ENCODE measurements at regions not wholly inside any gene's neighbourhood (a gene's known extent, or its start where the extent isn't known, plus 50 kb on each side); places are given as distances from the start of the nearest gene placed in this dataset.
A peak's percentile ranks its signal among the peaks of the same experiment; 100 is the strongest.

- DNase-seq, result no peak
Observed at GRCh38 chr5:39863926-39864552, 439.3 kb upstream of the DAB2 start.

- DNase-seq, result peak; percentile 54
Observed at GRCh38 chr5:39857041-39857440, 432.3 kb upstream of the DAB2 start.

- DNase-seq, result no peak
Observed at GRCh38 chr5:39854771-39855410, 430.1 kb upstream of the DAB2 start.

- no peak for DNase-seq
Observed at GRCh38 chr5:39850291-39850690, 425.5 kb upstream of the DAB2 start.

GRCh38 chr5:39846144-39846543 lies 421.4 kb upstream of the DAB2 start:
- DNase-seq, result no peak

GRCh38 chr5:39843767-39844166 lies 419.0 kb upstream of the DAB2 start:
- DNase-seq, result no peak

- no peak for DNase-seq
Observed at GRCh38 chr5:39835371-39835770, 410.6 kb upstream of the DAB2 start.

GRCh38 chr5:39829441-39829840 lies 404.7 kb upstream of the DAB2 start:
- no peak for DNase-seq

GRCh38 chr5:39826051-39826450 lies 401.3 kb upstream of the DAB2 start:
- no peak for DNase-seq

GRCh38 chr5:39825301-39825700 lies 400.5 kb upstream of the DAB2 start:
- DNase-seq, result no peak

- DNase-seq, result no peak
Observed at GRCh38 chr5:39822020-39822419, 397.2 kb upstream of the DAB2 start.

- no peak for DNase-seq
Observed at GRCh38 chr5:39816866-39817265, 392.1 kb upstream of the DAB2 start.

GRCh38 chr5:39816156-39816845 lies 391.5 kb upstream of the DAB2 start:
- no peak for DNase-seq

- DNase-seq, result no peak
Observed at GRCh38 chr5:39815711-39816110, 390.9 kb upstream of the DAB2 start.

GRCh38 chr5:39811381-39811780 lies 386.6 kb upstream of the DAB2 start:
- no peak for DNase-seq

- DNase-seq, result no peak
Observed at GRCh38 chr5:39808656-39809055, 383.9 kb upstream of the DAB2 start.

GRCh38 chr5:39801306-39801705 lies 376.5 kb upstream of the DAB2 start:
- DNase-seq, result no peak

GRCh38 chr5:39800042-39800601 lies 375.3 kb upstream of the DAB2 start:
- no peak for DNase-seq

- DNase-seq, result no peak
Observed at GRCh38 chr5:39799242-39799641, 374.5 kb upstream of the DAB2 start.

GRCh38 chr5:39794513-39795210 lies 369.9 kb upstream of the DAB2 start:
- DNase-seq, result no peak

GRCh38 chr5:39785410-39785809 lies 360.6 kb upstream of the DAB2 start:
- DNase-seq, result no peak

- DNase-seq, result peak; percentile 23
Observed at GRCh38 chr5:39783756-39784421, 359.1 kb upstream of the DAB2 start.

GRCh38 chr5:39780347-39780746 lies 355.6 kb upstream of the DAB2 start:
- no peak for DNase-seq
